ENCODE measurements at regions not wholly inside any gene's neighbourhood (a gene's known extent, or its start where the extent isn't known, plus 50 kb on each side); places are given as distances from the start of the nearest gene placed in this dataset.
"Not testable (repeated sequence)": the region's sequence is repeated elsewhere in the genome, so short reads cannot be mapped to it uniquely, and the experiment has no call there.

- no peak for DNase-seq (ENCODE audit: low read depth in 3 of 3)
Measured at GRCh38 chr5:114054594-114054993, 307.3 kb upstream of the KCNN2 start.

- DNase-seq (ENCODE audit: low read depth in 3 of 3), result no peak
Measured at GRCh38 chr5:114055318-114056184, 306.3 kb upstream of the KCNN2 start.

GRCh38 chr5:114056185-114056538 lies 305.7 kb upstream of the KCNN2 start:
- DNase-seq (ENCODE audit: low read depth in 3 of 3), result no peak

GRCh38 chr5:114060866-114061265 lies 301.0 kb upstream of the KCNN2 start:
- DNase-seq (ENCODE audit: low read depth in 3 of 3), result no peak

GRCh38 chr5:114062932-114063867 lies 298.7 kb upstream of the KCNN2 start:
- DNase-seq (ENCODE audit: low read depth in 3 of 3), result no peak

- no peak for DNase-seq (ENCODE audit: low read depth in 3 of 3)
Measured at GRCh38 chr5:114065912-114066311, 296.0 kb upstream of the KCNN2 start.

- DNase-seq (ENCODE audit: low read depth in 3 of 3), result no peak
Measured at GRCh38 chr5:114070093-114070722, 291.7 kb upstream of the KCNN2 start.

- DNase-seq (ENCODE audit: low read depth in 3 of 3), result no peak
Measured at GRCh38 chr5:114089259-114089658, 272.6 kb upstream of the KCNN2 start.

GRCh38 chr5:114097570-114097969 lies 264.3 kb upstream of the KCNN2 start:
- no peak for DNase-seq (ENCODE audit: low read depth in 3 of 3)

- DNase-seq (ENCODE audit: low read depth in 3 of 3), result no peak
Measured at GRCh38 chr5:114099161-114099560, 262.7 kb upstream of the KCNN2 start.

- no peak for DNase-seq (ENCODE audit: low read depth in 3 of 3)
Measured at GRCh38 chr5:114101153-114101552, 260.7 kb upstream of the KCNN2 start.

- DNase-seq (ENCODE audit: low read depth in 3 of 3), result no peak
Measured at GRCh38 chr5:114113604-114114003, 248.3 kb upstream of the KCNN2 start.

GRCh38 chr5:114116981-114117380 lies 244.9 kb upstream of the KCNN2 start:
- no peak for DNase-seq (ENCODE audit: low read depth in 3 of 3)

GRCh38 chr5:114118511-114118910 lies 243.4 kb upstream of the KCNN2 start:
- DNase-seq (ENCODE audit: low read depth in 3 of 3), result no peak

GRCh38 chr5:114120166-114120565 lies 241.7 kb upstream of the KCNN2 start:
- DNase-seq (ENCODE audit: low read depth in 3 of 3), result no peak

GRCh38 chr5:114122852-114123251 lies 239.0 kb upstream of the KCNN2 start:
- DNase-seq (ENCODE audit: low read depth in 3 of 3), result no peak

GRCh38 chr5:114123654-114124053 lies 238.2 kb upstream of the KCNN2 start:
- DNase-seq (ENCODE audit: low read depth in 3 of 3), result no peak

- DNase-seq (ENCODE audit: low read depth in 3 of 3), result no peak
Measured at GRCh38 chr5:114146398-114146797, 215.5 kb upstream of the KCNN2 start.

- DNase-seq (ENCODE audit: low read depth in 3 of 3), result no peak
Measured at GRCh38 chr5:114148253-114148652, 213.6 kb upstream of the KCNN2 start.

- not testable (repeated sequence) for DNase-seq (ENCODE audit: low read depth in 3 of 3)
Measured at GRCh38 chr5:114148728-114149127, 213.1 kb upstream of the KCNN2 start.

GRCh38 chr5:114152656-114153360 lies 209.1 kb upstream of the KCNN2 start:
- no peak for DNase-seq (ENCODE audit: low read depth in 3 of 3)

GRCh38 chr5:114153392-114153791 lies 208.5 kb upstream of the KCNN2 start:
- DNase-seq (ENCODE audit: low read depth in 3 of 3), result no peak

All from stimulated activated CD4-positive, alpha-beta T cell treated with anti-CD3 and anti-CD28 coated beads, TNF-alpha, amount 100 ng/mL, for 24 hours (primary cell).